HepG2 (cell line): ENCODE measurements at regions not wholly inside any gene's neighbourhood (a gene's known extent, or its start where the extent isn't known, plus 50 kb on each side); places are given as distances from the start of the nearest gene placed in this dataset.

Source experiments
- EZH2 ChIP-seq: conservative IDR thresholded peaks from 2 replicates; pipeline ENCODE4 v1.6.1; 2012; ENCODE audit warnings: mild to moderate bottlenecking, low read depth, low read length, moderate library complexity
- PITX1 ChIP-seq: sonication (generic); formaldehyde crosslinking; IDR thresholded peaks from 2 replicates; pipeline ENCODE4 v1.5.1; 2020; ENCODE audit warnings: mild to moderate bottlenecking, missing genetic modification reagents
- ZNF687 ChIP-seq: sonication (generic); formaldehyde crosslinking; IDR thresholded peaks from 2 replicates; pipeline ENCODE4 v1.5.1; 2020; ENCODE audit warnings: mild to moderate bottlenecking, missing genetic modification reagents, moderate library complexity

- TF ChIP-seq PITX1 (CRISPR knock-in tag) (no peak), ZNF687 (CRISPR knock-in tag) (no peak), EZH2 (no peak)
Observed at GRCh38 chr12:111180426-111181142, 188.3 kb downstream of the PHETA1 start.
